BLaER1 treated with 17β-estradiol and CSF1 and Interleukin-3, amounts not matched to agents 10 nM and 100 nM (cell line): ENCODE measurements at regions not wholly inside any gene's neighbourhood (a gene's known extent, or its start where the extent isn't known, plus 50 kb on each side); places are given as distances from the start of the nearest gene placed in this dataset.
"Not testable (repeated sequence)": the region's sequence is repeated elsewhere in the genome, so short reads cannot be mapped to it uniquely, and the experiment has no call there.

ENCODE experiments used
- H3K27ac ChIP-seq, 11 experiments: shearing (Covaris generic); formaldehyde crosslinking; 2 replicates each; pipeline ENCODE4 v1.8.1; 2022
- H3K27me3 ChIP-seq, 11 experiments: shearing (Covaris generic); formaldehyde crosslinking; 2 replicates each; pipeline ENCODE4 v1.8.1; 2022
- H3K36me3 ChIP-seq, 11 experiments: shearing (Covaris generic); formaldehyde crosslinking; 2 replicates each; pipeline ENCODE4 v1.8.1; 2022
- H3K4me1 ChIP-seq, 10 experiments: shearing (Covaris generic); formaldehyde crosslinking; 2 replicates each; pipeline ENCODE4 v1.8.1; 2022
- H3K4me2 ChIP-seq, 11 experiments: shearing (Covaris generic); formaldehyde crosslinking; 2 replicates each; pipeline ENCODE4 v1.8.1; 2022
- H3K4me3 ChIP-seq, 10 experiments: shearing (Covaris generic); formaldehyde crosslinking; 2 replicates each; pipeline ENCODE4 v1.8.1; 2022
- H3K9ac ChIP-seq, 11 experiments: shearing (Covaris generic); formaldehyde crosslinking; 2 replicates each; pipeline ENCODE4 v1.8.1; 2022
- H3K9me3 ChIP-seq, 11 experiments: shearing (Covaris generic); formaldehyde crosslinking; replicated peaks in 1 of 11; 2 replicates each; pipeline ENCODE4 v1.8.1; 2022
- H4K20me1 ChIP-seq, 11 experiments: shearing (Covaris generic); formaldehyde crosslinking; 2 replicates each; pipeline ENCODE4 v1.8.1; 2022
- Cebpa-rat ChIP-seq, 11 experiments: shearing (Covaris generic); IDR thresholded peaks; 2 replicates each; pipeline ENCODE4 v1.8.1; 2022

DNA sequence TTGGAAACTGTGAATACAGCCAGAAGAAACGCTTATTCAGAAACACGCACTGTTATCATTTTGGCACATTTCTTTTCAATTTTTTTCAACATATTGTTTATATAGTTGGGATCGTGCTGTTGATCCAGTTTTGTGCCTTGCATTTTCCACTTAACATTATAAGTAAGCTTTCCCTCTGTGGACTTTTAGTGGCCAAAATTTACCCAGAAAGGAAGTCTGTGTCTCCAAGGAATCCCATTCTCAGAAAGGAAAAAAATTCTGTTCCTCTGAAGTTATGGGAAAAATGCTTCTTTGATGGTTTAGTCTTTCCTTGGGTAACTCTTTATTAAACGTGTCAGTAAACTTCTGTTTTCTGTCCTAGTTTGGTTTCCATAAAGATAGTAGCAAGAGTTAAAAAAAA lies 280.0 kb downstream of the REEP3 start:
- H3K36me3 ChIP-seq: no peaks in the 10 kb centered on the region
- no peak for TF ChIP-seq Cebpa-rat (IDR thresholded peaks at IDR 0.05)
- H4K20me1 ChIP-seq: no peaks in the 10 kb centered on the region
- H3K4me1 ChIP-seq: 0 out of 20 replicates have a peak, but pooled peaks cover 0 to 3% (median 0%) of the 10 kb centered on the region in 10 experiments
- no peaks in the 10 kb centered on the region for H3K27me3 ChIP-seq
- H3K9ac ChIP-seq: no peak overlapping the region
- H3K27ac ChIP-seq: no peak overlapping the region
- H3K4me3 ChIP-seq: no peak overlapping the region
- H3K9me3 ChIP-seq: peaks cover 0 to 5% (median 0%) of the 10 kb centered on the region in 11 experiments; a peak in 5 of 22 replicates
- no peak overlapping the region for H3K4me2 ChIP-seq

DNA sequence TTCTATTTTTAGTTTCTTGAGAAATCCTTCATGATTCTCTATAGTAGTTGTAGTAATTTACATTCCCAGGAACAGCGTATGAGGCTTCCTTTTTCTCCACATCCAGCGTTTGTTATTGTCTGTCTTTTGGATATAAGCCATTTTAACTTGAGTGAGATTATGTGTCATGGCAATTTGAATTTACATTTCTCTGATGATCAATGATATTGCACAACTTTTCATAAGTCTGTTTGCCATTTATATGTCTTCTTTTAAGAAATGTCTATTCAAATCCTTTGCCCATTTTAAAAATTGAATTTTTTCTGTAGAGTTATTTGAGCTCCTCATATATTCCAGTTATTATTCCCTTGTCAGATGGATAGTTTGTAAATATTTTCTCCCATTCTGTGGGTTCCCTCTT lies 285.1 kb downstream of the REEP3 start:
- H3K27ac ChIP-seq: no peak overlapping the region
- H3K27me3 ChIP-seq: no peaks in the 10 kb centered on the region
- H3K4me3 ChIP-seq: no peak overlapping the region
- H3K4me2 ChIP-seq: no peak overlapping the region
- TF ChIP-seq Cebpa-rat (IDR thresholded peaks at IDR 0.05): 0 out of 22 replicates have a peak, but pooled peaks of 1 of the 11 experiments have one; percentile 13
- H3K9ac ChIP-seq: no peak overlapping the region
- peaks cover 0 to 20% (median 11%) of the 10 kb centered on the region in 11 experiments; a peak in 13 of 22 replicates for H3K9me3 ChIP-seq
- no peaks in the 10 kb centered on the region for H3K4me1 ChIP-seq
- H3K36me3 ChIP-seq: no peaks in the 10 kb centered on the region
- no peaks in the 10 kb centered on the region for H4K20me1 ChIP-seq

DNA sequence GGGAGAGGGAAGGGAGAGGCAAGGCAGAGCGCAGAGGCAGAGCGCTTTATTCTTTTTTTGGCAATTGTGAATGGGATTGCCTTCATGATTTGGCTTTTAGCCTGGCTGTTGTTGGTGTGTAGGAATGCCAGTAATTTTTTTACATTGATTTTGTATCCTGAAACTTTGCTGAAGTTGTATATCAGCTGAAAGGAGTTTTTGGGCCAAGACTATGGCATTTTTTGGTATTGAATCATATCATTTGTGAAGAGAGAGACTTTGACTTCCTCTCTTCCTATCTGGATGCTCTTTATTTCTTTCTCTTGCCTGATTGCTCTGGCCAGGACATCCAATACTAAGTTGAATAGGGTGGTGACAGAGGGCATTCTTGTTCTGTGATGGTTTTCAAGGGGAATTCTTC lies 291.3 kb downstream of the REEP3 start:
- Histone ChIP-seq H3K27me3 (no peaks in the 10 kb centered on the region), H3K4me1 (no peaks in the 10 kb centered on the region), H3K9me3 (peaks cover 14 to 36% (median 30%) of the 10 kb centered on the region in 11 experiments), H3K4me3 (no peak overlapping the region), H3K9ac (no peak overlapping the region), H3K4me2 (no peak overlapping the region), H3K27ac (no peak overlapping the region), H3K36me3 (no peaks in the 10 kb centered on the region), H4K20me1 (no peaks in the 10 kb centered on the region)
- no peak for TF ChIP-seq Cebpa-rat (IDR thresholded peaks at IDR 0.05)

DNA sequence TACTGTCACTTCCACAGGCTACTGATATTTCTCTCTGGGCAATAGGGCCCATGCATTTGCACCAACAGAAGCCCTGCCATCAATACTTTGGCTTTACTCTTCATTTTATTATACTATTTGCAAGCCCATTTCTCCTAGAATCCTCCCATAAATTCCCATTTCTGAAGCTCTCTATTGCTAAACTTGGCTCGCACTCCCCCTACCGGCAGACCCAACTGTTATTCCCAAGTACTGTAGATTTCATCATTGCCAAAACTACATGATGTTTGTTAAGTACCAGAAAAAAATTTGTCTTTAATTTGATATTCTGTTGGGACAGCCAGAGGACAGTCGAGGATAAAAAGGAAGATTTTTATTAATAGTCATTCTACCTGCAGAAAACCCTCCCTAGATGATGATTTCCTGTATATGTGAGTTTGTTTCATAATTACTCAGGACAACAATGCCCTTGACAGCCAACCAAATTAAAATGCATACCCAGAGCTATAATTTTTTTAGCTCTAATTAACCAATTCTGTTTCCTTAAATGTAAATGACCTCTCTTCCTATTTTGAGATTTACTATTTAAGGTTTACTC lies 298.6 kb downstream of the REEP3 start:
- H3K9me3 ChIP-seq: peaks cover 12 to 29% (median 21%) of the 10 kb centered on the region in 11 experiments

DNA sequence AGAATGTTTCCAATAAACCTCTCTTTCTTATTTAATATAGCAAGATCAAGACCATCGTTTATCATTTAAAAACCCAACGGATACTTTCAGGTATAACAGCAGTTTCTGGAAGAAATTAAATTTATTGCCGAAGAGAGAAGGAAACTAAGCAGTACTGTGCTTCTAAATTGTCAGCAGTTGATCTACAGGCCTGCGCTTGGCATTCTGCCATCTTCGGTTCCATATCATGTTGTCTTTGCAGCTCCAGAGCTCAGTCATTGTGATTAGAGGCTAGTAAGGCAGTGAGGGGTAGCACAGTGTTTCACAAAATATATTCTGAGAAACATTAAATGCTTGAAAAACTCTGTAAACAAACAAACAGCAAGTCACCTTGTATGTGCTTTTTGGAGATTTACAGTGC lies 301.3 kb downstream of the REEP3 start:
- Histone ChIP-seq H3K4me2 (no peak overlapping the region), H3K4me3 (no peak overlapping the region), H3K27ac (no peak overlapping the region), H4K20me1 (no peaks in the 10 kb centered on the region), H3K27me3 (no peaks in the 10 kb centered on the region), H3K36me3 (no peaks in the 10 kb centered on the region), H3K4me1 (no peaks in the 10 kb centered on the region), H3K9me3 (peaks cover 0 to 16% (median 9%) of the 10 kb centered on the region in 11 experiments; a peak in 13 of 22 replicates), H3K9ac (no peak overlapping the region)
- no peak for TF ChIP-seq Cebpa-rat (IDR thresholded peaks at IDR 0.05)

More for the DNA sequence above, 298.6 kb downstream of the REEP3 start:
- no peaks in the 10 kb centered on the region for H3K36me3 ChIP-seq
- H3K4me2 ChIP-seq: no peak overlapping the region
- no peak for TF ChIP-seq Cebpa-rat (IDR thresholded peaks at IDR 0.05)
- H3K4me3 ChIP-seq: no peak overlapping the region
- no peaks in the 10 kb centered on the region for H4K20me1 ChIP-seq
- H3K4me1 ChIP-seq: no peaks in the 10 kb centered on the region
- H3K9ac ChIP-seq: no peak overlapping the region
- no peak overlapping the region for H3K27ac ChIP-seq
- no peaks in the 10 kb centered on the region for H3K27me3 ChIP-seq

DNA sequence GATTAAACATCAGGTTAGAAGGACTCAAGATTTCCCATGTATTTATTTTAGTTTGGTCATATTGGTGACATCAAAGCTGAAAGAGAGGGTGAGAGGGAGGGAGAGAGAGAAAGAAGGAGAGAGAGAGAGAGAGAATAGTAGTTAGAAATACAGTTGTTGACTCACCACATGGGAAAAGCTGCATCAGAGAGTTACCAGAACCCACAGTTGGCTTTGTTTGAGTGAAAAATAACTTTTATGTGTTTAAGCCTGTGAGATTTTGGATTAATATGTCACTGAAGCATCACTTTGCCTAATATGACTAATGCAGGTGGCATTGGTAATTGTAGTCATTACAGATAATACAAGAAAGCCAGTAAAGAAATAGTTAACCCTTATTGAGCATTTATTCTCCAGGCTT lies 303.9 kb downstream of the REEP3 start:
- TF ChIP-seq Cebpa-rat (IDR thresholded peaks at IDR 0.05): no peak
- H3K4me1 ChIP-seq: no peaks in the 10 kb centered on the region

DNA sequence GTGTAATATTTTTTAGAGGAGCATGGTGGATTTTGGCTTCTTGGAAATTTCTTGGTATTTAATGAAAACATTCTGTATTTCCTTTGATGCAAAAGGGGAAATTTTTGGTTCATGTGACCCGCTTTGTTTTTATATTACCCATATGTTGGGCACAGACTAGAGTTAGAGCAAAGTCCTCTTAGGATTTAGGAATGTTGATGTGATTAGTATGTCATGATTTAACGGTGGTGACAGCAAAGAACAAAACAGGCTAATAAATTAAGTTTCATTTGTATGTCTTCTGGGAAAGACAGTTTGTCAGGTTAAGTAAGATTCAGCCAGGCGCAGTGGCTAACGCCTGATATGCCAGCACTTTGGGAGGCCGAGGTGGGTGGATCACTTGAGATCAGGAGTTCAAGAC lies 304.6 kb downstream of the REEP3 start:
- Histone ChIP-seq H3K4me1 (peaks cover 0 to 5% (median 0%) of the 10 kb centered on the region in 10 experiments; a peak in 4 of 20 replicates), H3K27ac (no peak overlapping the region), H3K4me2 (no peak overlapping the region), H3K9me3 (peaks cover 0 to 16% (median 9%) of the 10 kb centered on the region in 11 experiments; a peak in 13 of 22 replicates), H3K27me3 (no peaks in the 10 kb centered on the region), H3K4me3 (no peak overlapping the region), H3K36me3 (no peaks in the 10 kb centered on the region), H4K20me1 (no peaks in the 10 kb centered on the region), H3K9ac (no peak overlapping the region)
- TF ChIP-seq Cebpa-rat (IDR thresholded peaks at IDR 0.05): no peak

More for the DNA sequence above, 303.9 kb downstream of the REEP3 start:
- Histone ChIP-seq H3K4me3 (no peak overlapping the region), H3K9me3 (peaks cover 0 to 16% (median 9%) of the 10 kb centered on the region in 11 experiments; a peak in 13 of 22 replicates), H4K20me1 (no peaks in the 10 kb centered on the region), H3K27ac (no peak overlapping the region), H3K4me2 (no peak overlapping the region), H3K27me3 (no peaks in the 10 kb centered on the region), H3K9ac (no peak overlapping the region), H3K36me3 (no peaks in the 10 kb centered on the region)

DNA sequence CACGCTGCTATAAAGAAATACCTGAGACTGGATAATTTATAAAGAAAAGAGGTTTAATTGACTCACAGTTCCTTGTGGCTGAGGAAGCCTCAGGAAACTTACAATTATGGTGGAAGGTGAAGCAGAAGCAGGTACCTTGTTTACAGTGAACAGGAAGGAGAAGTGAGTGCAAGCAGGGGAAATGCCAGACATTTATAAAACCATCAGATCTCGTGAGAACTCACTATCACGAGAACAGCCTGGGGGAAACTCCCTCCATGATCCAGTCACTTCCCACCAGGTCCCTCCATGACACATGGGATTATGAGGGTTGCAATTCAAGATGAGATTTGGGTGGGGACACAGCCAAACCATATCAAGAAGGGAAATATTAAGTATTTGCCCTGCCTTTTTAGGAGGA lies 305.8 kb downstream of the REEP3 start:
- H3K4me2 ChIP-seq, H3K27me3 ChIP-seq, H4K20me1 ChIP-seq, H3K4me3 ChIP-seq, H3K36me3 ChIP-seq, H3K9ac ChIP-seq, H3K27ac ChIP-seq: not testable (repeated sequence)
- Histone ChIP-seq H3K9me3 (peaks cover 0 to 16% (median 9%) of the 10 kb centered on the region in 11 experiments; a peak in 13 of 22 replicates), H3K4me1 (peaks cover 0 to 17% (median 0%) of the 10 kb centered on the region in 10 experiments; a peak in 4 of 20 replicates)

DNA sequence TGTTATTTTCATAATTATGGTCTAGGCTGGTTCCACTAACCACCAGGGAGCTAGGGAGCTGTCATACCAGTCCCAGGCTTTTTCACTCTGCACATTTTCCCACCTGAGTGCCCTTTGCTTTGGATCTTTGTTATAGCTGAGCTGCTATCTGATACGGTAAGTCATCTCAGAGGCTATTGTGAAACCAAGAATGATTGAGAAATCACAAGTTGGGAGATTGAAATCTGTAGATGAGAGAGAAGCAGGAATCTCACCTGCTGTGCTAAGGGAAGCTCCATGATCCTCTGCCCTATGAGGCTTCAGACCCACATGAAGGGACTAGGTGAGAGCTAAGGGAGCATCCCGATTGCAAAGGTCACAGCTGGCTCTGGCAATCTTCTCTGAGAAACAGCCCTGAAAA lies 307.8 kb downstream of the REEP3 start:
- TF ChIP-seq Cebpa-rat (IDR thresholded peaks at IDR 0.05): no peak

DNA sequence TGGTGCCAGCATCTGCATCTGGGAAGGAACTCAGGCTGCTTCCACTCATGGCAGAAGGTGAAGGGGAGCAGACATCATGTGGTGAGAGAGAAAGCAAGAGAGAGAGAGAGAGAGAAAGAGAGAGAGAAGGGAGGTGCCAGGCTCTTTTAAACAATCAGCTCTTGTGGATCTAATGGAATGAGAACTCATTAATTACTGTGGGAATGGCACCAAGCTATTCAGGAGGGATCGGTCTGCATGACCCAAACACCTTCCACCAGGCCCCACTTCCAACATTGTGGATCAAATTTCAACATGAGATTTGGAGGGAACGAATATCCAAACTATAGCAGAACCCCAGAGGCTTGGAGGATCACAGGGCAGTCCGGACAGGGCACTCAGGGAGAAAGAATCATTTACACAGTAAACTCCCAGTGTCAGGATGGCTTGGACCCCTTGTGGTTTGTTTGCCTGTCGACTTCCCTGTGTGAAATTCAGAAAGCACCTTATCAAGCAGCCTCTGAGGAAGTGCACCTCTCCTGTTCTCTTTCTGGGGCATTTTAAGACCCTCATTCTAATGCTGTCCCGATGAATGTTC lies 308.5 kb downstream of the REEP3 start:
- no peaks in the 10 kb centered on the region for H3K36me3 ChIP-seq
- H3K27me3 ChIP-seq: no peaks in the 10 kb centered on the region
- H3K9ac ChIP-seq: no peak overlapping the region
- no peaks in the 10 kb centered on the region; a peak in 1 of 22 replicates for H3K9me3 ChIP-seq
- H3K4me1 ChIP-seq: peaks cover 0 to 17% (median 0%) of the 10 kb centered on the region in 10 experiments; a peak in 4 of 20 replicates
- no peak overlapping the region for H3K4me2 ChIP-seq
- H3K27ac ChIP-seq: no peak overlapping the region
- H4K20me1 ChIP-seq: no peaks in the 10 kb centered on the region
- no peak for TF ChIP-seq Cebpa-rat (IDR thresholded peaks at IDR 0.05)
- H3K4me3 ChIP-seq: no peak overlapping the region

More for the DNA sequence above, 307.8 kb downstream of the REEP3 start:
- no peaks in the 10 kb centered on the region for H4K20me1 ChIP-seq
- H3K36me3 ChIP-seq: no peaks in the 10 kb centered on the region
- no peak overlapping the region for H3K4me3 ChIP-seq
- H3K4me1 ChIP-seq: peaks cover 0 to 17% (median 0%) of the 10 kb centered on the region in 10 experiments; a peak in 4 of 20 replicates
- no peak overlapping the region for H3K9ac ChIP-seq
- H3K4me2 ChIP-seq: no peak overlapping the region
- no peaks in the 10 kb centered on the region for H3K27me3 ChIP-seq
- H3K27ac ChIP-seq: no peak overlapping the region
- no peaks in the 10 kb centered on the region; a peak in 1 of 22 replicates for H3K9me3 ChIP-seq
